ENCODE measurements at regions not wholly inside any gene's neighbourhood (a gene's known extent, or its start where the extent isn't known, plus 50 kb on each side); places are given as distances from the start of the nearest gene placed in this dataset.

- TF ChIP-seq FOXP2 (optimal IDR thresholded peaks at IDR 0.05; ENCODE audit: borderline replicate concordance, extremely low read depth, extremely low read length, insufficient read depth): no peak
- no peak for TF ChIP-seq TAF1 (IDR thresholded peaks at IDR 0.05; ENCODE audit: borderline replicate concordance, insufficient read depth, low read length)
- TF ChIP-seq REST (IDR thresholded peaks at IDR 0.05; ENCODE audit: insufficient read depth in 1 of 2, low read depth in 2 of 2, low read length in 2 of 2): no peak
- no peak for TF ChIP-seq SIN3A (IDR thresholded peaks at IDR 0.05; ENCODE audit: borderline replicate concordance, insufficient read depth, low read length)
- TF ChIP-seq POLR2AphosphoS5 (IDR thresholded peaks at IDR 0.05; ENCODE audit: low read depth, low read length): no peak
These were observed 428.0 kb downstream of the SLITRK6 start for GRCh38 chr13:85371254-85371653.

DNA sequence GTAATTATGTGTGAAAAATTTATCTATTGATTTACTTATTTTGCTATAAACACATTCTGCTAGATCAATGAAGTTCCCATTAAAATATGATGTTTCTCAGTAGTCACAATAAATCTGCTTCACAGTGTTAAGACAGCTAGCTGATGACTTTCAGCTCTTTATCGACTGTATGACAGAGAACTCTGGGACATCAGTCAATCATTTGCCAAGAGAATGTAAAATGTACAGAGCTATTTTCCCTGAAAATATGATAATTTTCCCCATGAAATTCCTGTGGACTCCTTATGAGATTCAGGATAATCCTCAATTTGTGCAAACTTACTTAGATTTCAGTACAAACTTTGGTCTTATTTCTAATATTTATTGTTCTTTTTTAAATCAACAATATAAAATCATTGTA lies 430.5 kb downstream of the SLITRK6 start:
- TF ChIP-seq TAF1 (IDR thresholded peaks at IDR 0.05; ENCODE audit: borderline replicate concordance, insufficient read depth, low read length): no peak
- TF ChIP-seq FOXP2 (optimal IDR thresholded peaks at IDR 0.05; ENCODE audit: borderline replicate concordance, extremely low read depth, extremely low read length, insufficient read depth): no peak
- no peak for TF ChIP-seq SIN3A (IDR thresholded peaks at IDR 0.05; ENCODE audit: borderline replicate concordance, insufficient read depth, low read length)
- no peak for TF ChIP-seq POLR2AphosphoS5 (IDR thresholded peaks at IDR 0.05; ENCODE audit: low read depth, low read length)
- no peak for TF ChIP-seq REST (IDR thresholded peaks at IDR 0.05; ENCODE audit: insufficient read depth in 1 of 2, low read depth in 2 of 2, low read length in 2 of 2)

- TF ChIP-seq POLR2AphosphoS5 (IDR thresholded peaks at IDR 0.05; ENCODE audit: low read depth, low read length) (no peak), REST (IDR thresholded peaks at IDR 0.05; ENCODE audit: insufficient read depth in 1 of 2, low read depth in 2 of 2, low read length in 2 of 2) (no peak), SIN3A (IDR thresholded peaks at IDR 0.05; ENCODE audit: borderline replicate concordance, insufficient read depth, low read length) (no peak), FOXP2 (optimal IDR thresholded peaks at IDR 0.05; ENCODE audit: borderline replicate concordance, extremely low read depth, extremely low read length, insufficient read depth) (no peak), TAF1 (IDR thresholded peaks at IDR 0.05; ENCODE audit: borderline replicate concordance, insufficient read depth, low read length) (no peak)
These were observed 431.3 kb downstream of the SLITRK6 start for GRCh38 chr13:85367887-85368286.

DNA sequence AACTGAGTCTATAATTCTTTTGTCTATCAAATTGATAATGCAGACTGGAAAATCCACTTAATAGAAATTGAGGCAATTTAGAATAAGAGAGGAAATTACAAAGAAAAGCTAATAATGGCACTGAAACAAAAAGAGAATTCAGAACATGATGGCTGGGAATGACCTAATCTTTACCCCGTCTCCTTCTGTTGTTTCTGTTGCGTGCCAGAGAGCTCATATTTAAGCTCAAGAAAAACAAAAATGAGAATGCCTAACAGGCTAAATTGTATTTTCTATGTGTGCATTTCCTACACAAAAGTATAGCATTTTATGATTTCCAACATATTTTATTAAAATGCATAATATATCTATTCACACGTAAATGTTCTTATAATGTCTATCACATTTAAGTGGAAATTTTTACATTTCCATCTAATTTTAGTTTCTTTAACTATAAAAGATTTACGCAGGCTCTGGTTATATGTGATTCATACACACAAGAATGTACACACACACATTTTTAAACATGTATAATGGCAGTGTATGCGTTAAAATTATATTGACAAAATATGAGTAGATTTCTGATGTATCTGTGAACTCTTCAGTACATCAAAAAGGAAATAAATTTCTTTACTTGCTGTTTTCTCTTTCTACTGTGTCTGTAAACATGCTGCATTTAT lies 432.3 kb downstream of the SLITRK6 start:
- TF ChIP-seq SIN3A (IDR thresholded peaks at IDR 0.05; ENCODE audit: borderline replicate concordance, insufficient read depth, low read length) (no peak), TAF1 (IDR thresholded peaks at IDR 0.05; ENCODE audit: borderline replicate concordance, insufficient read depth, low read length) (no peak), POLR2AphosphoS5 (IDR thresholded peaks at IDR 0.05; ENCODE audit: low read depth, low read length) (no peak), FOXP2 (optimal IDR thresholded peaks at IDR 0.05; ENCODE audit: borderline replicate concordance, extremely low read depth, extremely low read length, insufficient read depth) (no peak), REST (IDR thresholded peaks at IDR 0.05; ENCODE audit: insufficient read depth in 1 of 2, low read depth in 2 of 2, low read length in 2 of 2) (no peak)
